Mucosa of stomach (tissue), 1 donor: ENCODE measurements at regions not wholly inside any gene's neighbourhood (a gene's known extent, or its start where the extent isn't known, plus 50 kb on each side); places are given as distances from the start of the nearest gene placed in this dataset.
"Not testable (repeated sequence)": the region's sequence is repeated elsewhere in the genome, so short reads cannot be mapped to it uniquely, and the experiment has no call there.

ENCODE experiments used
- H3K27me3 ChIP-seq: one replicate; pipeline ENCODE4 v1.7.0; 2013; ENCODE audit warnings: mild to moderate bottlenecking, low read length; ENCODE audit not compliant: control insufficient read depth, insufficient read depth
- H3K36me3 ChIP-seq: one replicate; pipeline ENCODE4 v1.7.0; 2013; ENCODE audit warnings: low read length; ENCODE audit not compliant: control insufficient read depth, insufficient read depth
- H3K4me1 ChIP-seq: one replicate; pipeline ENCODE4 v1.7.0; 2013; ENCODE audit warnings: mild to moderate bottlenecking, low read length; ENCODE audit not compliant: control insufficient read depth, insufficient read depth
- H3K4me3 ChIP-seq: one replicate; pipeline ENCODE4 v1.7.0; 2013; ENCODE audit warnings: low read length
- H3K9ac ChIP-seq: one replicate; pipeline ENCODE4 v1.7.0; 2013; ENCODE audit warnings: mild to moderate bottlenecking, low read length, moderate library complexity
- H3K9me3 ChIP-seq: one replicate; pipeline ENCODE4 v1.7.0; 2013; ENCODE audit warnings: mild to moderate bottlenecking, low read length, moderate library complexity; ENCODE audit not compliant: control insufficient read depth
- donor health status: Pancreatic carcinoma.

- H3K27me3 ChIP-seq = no peaks in the 10 kb centered on the region
- H3K36me3 ChIP-seq = no peaks in the 10 kb centered on the region
- no peak overlapping the region for H3K4me3 ChIP-seq
- no peaks in the 10 kb centered on the region for H3K4me1 ChIP-seq
- H3K9me3 ChIP-seq = no peaks in the 10 kb centered on the region
- H3K9ac ChIP-seq = no peak overlapping the region
Observed at GRCh38 chr2:41038408-41038807, 586.5 kb upstream of the SLC8A1 start.

DNA sequence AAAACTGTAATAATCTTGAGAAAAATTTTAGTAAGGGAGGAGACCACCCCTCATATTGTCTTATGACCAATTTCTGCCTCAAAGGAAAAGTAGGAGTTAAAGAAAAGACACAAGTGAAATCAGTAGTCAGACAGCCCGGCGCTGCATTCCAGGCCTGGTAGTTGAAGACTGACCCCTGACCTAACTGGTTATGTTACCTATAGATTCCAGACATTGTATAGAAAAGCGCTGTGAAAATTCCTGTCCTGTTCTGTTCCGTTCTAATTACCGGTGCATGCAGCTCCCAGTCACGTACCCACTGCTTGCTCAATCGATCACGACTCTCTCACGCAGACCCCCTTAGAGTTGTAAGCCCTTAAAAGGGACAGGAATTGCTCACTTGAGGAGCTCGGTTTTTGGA lies 587.9 kb upstream of the SLC8A1 start:
- not testable (repeated sequence) for H3K36me3 ChIP-seq, H3K9me3 ChIP-seq, H3K4me3 ChIP-seq, H3K4me1 ChIP-seq, H3K27me3 ChIP-seq, H3K9ac ChIP-seq

DNA sequence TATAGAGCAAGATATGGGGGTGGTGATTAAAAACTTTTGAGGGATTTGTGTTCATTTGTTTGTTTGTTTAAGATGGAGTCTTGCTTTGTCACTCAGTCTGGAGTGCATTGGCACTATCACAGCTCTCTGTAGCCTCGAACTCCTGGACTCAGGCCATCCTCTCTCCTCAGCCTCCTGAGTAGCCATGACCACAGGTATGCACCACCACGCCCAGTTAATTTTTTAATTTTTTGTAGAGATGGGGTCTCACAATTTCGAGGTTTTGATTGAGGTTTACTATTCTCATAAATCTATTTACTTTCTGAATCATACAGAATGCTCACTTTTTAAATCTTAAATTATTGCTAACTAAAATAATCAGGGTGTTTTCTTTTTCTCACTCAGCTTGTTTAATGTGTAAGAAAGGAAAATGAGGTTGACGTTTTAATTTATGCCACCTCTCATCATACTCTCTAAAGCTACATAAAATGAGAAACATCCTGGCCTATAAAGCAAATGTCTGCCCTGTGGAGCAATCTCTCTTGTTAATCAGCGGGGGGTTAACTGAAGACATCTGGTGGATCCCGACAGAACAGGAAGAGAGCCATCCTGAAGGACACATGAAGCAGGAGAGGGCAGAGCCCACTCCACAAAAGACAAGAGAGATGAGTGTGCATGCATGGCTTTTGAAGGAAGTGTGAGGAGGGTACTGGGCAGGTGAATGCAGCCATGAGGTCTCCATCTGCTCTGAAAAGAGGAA lies 589.1 kb upstream of the SLC8A1 start:
- Histone ChIP-seq H3K27me3 (no peaks in the 10 kb centered on the region), H3K9ac (no peak overlapping the region), H3K36me3 (no peaks in the 10 kb centered on the region), H3K4me1 (no peaks in the 10 kb centered on the region), H3K9me3 (no peaks in the 10 kb centered on the region), H3K4me3 (no peak overlapping the region)

DNA sequence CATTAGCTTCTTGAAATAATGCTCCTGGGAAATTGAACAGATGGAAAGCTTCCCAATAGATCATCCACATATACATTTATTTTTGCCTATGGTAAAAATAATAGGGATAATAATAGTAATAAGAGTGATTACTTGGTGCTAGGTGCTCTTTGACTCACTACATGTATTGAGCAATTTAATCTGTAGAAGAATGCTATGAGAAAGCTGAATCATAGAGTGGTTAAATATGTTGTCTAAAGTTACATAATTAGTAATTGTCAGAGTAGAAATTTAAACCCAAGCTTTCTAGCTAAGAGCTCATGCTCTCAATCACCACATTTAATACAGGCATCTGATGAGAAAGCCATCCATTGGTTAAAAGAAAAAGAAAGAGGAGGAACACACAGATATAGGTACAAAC lies 590.5 kb upstream of the SLC8A1 start:
- Histone ChIP-seq H3K4me1 (no peaks in the 10 kb centered on the region), H3K36me3 (no peaks in the 10 kb centered on the region), H3K9ac (no peak overlapping the region), H3K4me3 (no peak overlapping the region), H3K27me3 (no peaks in the 10 kb centered on the region), H3K9me3 (no peaks in the 10 kb centered on the region)

DNA sequence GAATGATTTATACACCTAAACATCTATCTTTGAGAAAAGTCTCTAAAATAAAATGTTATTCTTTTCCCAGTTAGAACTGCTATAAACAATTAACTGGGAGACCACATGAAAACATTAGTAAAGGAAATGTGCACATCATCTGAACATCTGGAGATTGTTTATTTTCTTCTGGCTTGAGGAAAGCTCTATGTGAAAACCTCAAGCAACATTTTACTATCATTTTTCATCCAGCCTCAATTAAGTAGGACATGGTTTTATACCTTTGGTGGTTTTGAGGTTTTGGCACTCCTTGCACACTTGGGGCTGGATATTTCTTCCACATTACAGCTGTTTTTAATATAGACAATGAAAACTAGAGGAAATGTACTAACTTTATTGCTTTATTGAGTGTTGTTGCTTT lies 609.5 kb upstream of the SLC8A1 start:
- Histone ChIP-seq H3K4me1 (no peaks in the 10 kb centered on the region), H3K27me3 (no peaks in the 10 kb centered on the region), H3K4me3 (no peak overlapping the region), H3K9ac (no peak overlapping the region), H3K9me3 (no peaks in the 10 kb centered on the region), H3K36me3 (no peaks in the 10 kb centered on the region)

GRCh38 chr2:41062336-41062735 lies 610.4 kb upstream of the SLC8A1 start:
- Histone ChIP-seq H3K36me3 (no peaks in the 10 kb centered on the region), H3K4me1 (no peaks in the 10 kb centered on the region), H3K27me3 (no peaks in the 10 kb centered on the region), H3K9ac (no peak overlapping the region), H3K4me3 (no peak overlapping the region), H3K9me3 (no peaks in the 10 kb centered on the region)

DNA sequence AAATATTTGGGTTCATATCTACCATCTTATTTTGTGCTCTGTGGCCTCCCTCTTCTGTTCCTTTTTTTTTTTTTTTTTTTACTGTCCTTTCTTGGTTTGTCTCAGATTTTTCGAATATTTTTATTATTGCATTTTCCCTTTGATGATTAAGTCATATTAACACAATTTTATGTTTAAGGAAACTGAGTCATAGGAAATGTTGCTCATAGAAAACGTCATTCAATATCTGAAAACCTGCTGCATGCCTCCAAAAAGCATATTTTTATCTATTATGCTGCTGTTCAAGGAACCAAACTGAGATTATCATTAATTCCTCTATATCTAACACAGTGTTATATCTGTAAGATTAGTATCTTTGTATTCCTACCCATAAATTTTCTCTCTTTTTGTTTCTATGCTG lies 614.3 kb upstream of the SLC8A1 start:
- Histone ChIP-seq H3K9me3 (no peaks in the 10 kb centered on the region), H3K9ac (no peak overlapping the region), H3K27me3 (no peaks in the 10 kb centered on the region), H3K4me1 (no peaks in the 10 kb centered on the region), H3K36me3 (no peaks in the 10 kb centered on the region), H3K4me3 (no peak overlapping the region)

DNA sequence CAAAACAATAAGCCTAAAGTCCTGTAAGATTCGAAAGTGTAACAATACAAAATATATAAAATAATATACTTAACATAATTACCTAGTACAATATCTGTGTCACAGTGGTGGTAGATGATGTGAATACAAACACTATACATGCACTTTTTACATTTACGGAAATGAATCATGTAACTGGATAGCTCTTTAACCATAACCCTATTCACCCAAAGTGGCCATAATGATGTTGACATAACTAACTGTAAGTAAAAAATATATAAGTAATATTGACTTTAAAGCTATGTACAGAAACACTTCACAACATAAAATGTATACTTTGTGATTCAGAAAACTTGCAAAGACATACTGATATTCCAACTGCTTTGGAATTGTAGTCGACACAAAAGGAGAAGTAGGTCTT lies 616.9 kb upstream of the SLC8A1 start:
- Histone ChIP-seq H3K9ac (no peak overlapping the region), H3K27me3 (no peaks in the 10 kb centered on the region), H3K9me3 (no peaks in the 10 kb centered on the region), H3K4me3 (no peak overlapping the region), H3K4me1 (no peaks in the 10 kb centered on the region), H3K36me3 (no peaks in the 10 kb centered on the region)

DNA sequence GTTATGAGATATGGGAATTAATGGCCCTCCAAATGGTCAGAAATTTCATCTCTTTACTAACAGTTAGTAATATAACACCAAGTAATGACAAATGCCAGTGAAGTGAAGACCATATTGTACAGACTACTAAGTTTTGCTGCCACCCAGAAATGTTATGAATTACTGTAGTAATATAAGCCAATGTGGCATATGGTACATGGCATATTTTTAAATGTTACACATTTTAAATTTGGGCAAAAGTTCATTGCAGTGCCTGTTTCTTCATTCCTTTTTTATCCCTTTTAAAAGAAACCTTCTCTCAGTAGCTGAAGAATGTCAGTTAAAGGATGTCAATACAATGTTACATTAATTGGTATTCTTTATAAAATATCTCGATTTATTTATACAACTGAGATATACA lies 626.5 kb upstream of the SLC8A1 start:
- Histone ChIP-seq H3K4me3 (no peak overlapping the region), H3K9ac (no peak overlapping the region), H3K4me1 (no peaks in the 10 kb centered on the region), H3K27me3 (no peaks in the 10 kb centered on the region), H3K9me3 (no peaks in the 10 kb centered on the region), H3K36me3 (no peaks in the 10 kb centered on the region)

- H3K4me1 ChIP-seq = no peaks in the 10 kb centered on the region
- H3K27me3 ChIP-seq = no peaks in the 10 kb centered on the region
- H3K4me3 ChIP-seq = no peak overlapping the region
- H3K9ac ChIP-seq = no peak overlapping the region
- H3K36me3 ChIP-seq = no peaks in the 10 kb centered on the region
- no peaks in the 10 kb centered on the region for H3K9me3 ChIP-seq
Observed at GRCh38 chr2:41079011-41079410, 627.1 kb upstream of the SLC8A1 start.

- Histone ChIP-seq H3K9ac (no peak overlapping the region), H3K4me1 (no peaks in the 10 kb centered on the region), H3K4me3 (no peak overlapping the region), H3K9me3 (no peaks in the 10 kb centered on the region), H3K27me3 (no peaks in the 10 kb centered on the region), H3K36me3 (no peaks in the 10 kb centered on the region)
Observed at GRCh38 chr2:41084321-41084720, 632.4 kb upstream of the SLC8A1 start.

GRCh38 chr2:41087946-41088345 lies 636.1 kb upstream of the SLC8A1 start:
- no peak overlapping the region for H3K4me3 ChIP-seq
- no peaks in the 10 kb centered on the region for H3K27me3 ChIP-seq
- no peak overlapping the region for H3K9ac ChIP-seq
- no peaks in the 10 kb centered on the region for H3K4me1 ChIP-seq
- H3K36me3 ChIP-seq = no peaks in the 10 kb centered on the region
- no peaks in the 10 kb centered on the region for H3K9me3 ChIP-seq

- no peaks in the 10 kb centered on the region for H3K4me1 ChIP-seq
Observed at GRCh38 chr2:41101281-41101680, 649.4 kb upstream of the SLC8A1 start.

More at GRCh38 chr2:41101281-41101680, 649.4 kb upstream of the SLC8A1 start:
- H3K27me3 ChIP-seq = no peaks in the 10 kb centered on the region
- no peaks in the 10 kb centered on the region for H3K36me3 ChIP-seq
- no peaks in the 10 kb centered on the region for H3K9me3 ChIP-seq
- no peak overlapping the region for H3K4me3 ChIP-seq
- no peak overlapping the region for H3K9ac ChIP-seq
